ENCODE measurements at regions not wholly inside any gene's neighbourhood (a gene's known extent, or its start where the extent isn't known, plus 50 kb on each side); places are given as distances from the start of the nearest gene placed in this dataset.

- TF ChIP-seq, protein P1, sequence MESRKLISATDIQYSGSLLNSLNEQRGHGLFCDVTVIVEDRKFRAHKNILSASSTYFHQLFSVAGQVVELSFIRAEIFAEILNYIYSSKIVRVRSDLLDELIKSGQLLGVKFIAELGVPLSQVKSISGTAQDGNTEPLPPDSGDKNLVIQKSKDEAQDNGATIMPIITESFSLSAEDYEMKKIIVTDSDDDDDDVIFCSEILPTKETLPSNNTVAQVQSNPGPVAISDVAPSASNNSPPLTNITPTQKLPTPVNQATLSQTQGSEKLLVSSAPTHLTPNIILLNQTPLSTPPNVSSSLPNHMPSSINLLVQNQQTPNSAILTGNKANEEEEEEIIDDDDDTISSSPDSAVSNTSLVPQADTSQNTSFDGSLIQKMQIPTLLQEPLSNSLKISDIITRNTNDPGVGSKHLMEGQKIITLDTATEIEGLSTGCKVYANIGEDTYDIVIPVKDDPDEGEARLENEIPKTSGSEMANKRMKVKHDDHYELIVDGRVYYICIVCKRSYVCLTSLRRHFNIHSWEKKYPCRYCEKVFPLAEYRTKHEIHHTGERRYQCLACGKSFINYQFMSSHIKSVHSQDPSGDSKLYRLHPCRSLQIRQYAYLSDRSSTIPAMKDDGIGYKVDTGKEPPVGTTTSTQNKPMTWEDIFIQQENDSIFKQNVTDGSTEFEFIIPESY (IDR thresholded peaks at IDR 0.05; ENCODE audit: borderline replicate concordance, low read depth) = no peak
- TF ChIP-seq GABPA (IDR thresholded peaks at IDR 0.05; ENCODE audit: low read depth) (no peak), TEAD4 (IDR thresholded peaks at IDR 0.05; ENCODE audit: borderline replicate concordance, insufficient read depth) (peak; percentile 82), RXRA (IDR thresholded peaks at IDR 0.05; ENCODE audit: borderline replicate concordance, low read depth) (no peak; the same call in 1 of the 2 replicates), MEF2A (IDR thresholded peaks at IDR 0.05; ENCODE audit: borderline replicate concordance, low read depth) (no peak), PBX3 (IDR thresholded peaks at IDR 0.05) (peak; percentile 59), POLR2AphosphoS5 (IDR thresholded peaks at IDR 0.05; ENCODE audit: low read depth, low read length) (no peak), JUND (IDR thresholded peaks at IDR 0.05) (peak; percentile 75), EP300 (IDR thresholded peaks at IDR 0.05; ENCODE audit: borderline replicate concordance in 1 of 2, low read depth in 1 of 2, low read length in 1 of 2) (peak in 1 of 2 experiments; percentile 78; a peak in 1 of 4 replicates), TAF1 (IDR thresholded peaks at IDR 0.05; ENCODE audit: borderline replicate concordance, low read depth, low read length) (no peak), IRF3 (IDR thresholded peaks at IDR 0.05; ENCODE audit: low read depth, low read length) (no peak), TCF12 (IDR thresholded peaks at IDR 0.05) (peak; percentile 62; the same call in 1 of the 2 replicates), EZH2phosphoT487 (IDR thresholded peaks at IDR 0.05; ENCODE audit: borderline replicate concordance, low read depth) (no peak), GATA2 (CRISPR knock-in tag; IDR thresholded peaks at IDR 0.05) (no peak), FOSL2 (IDR thresholded peaks at IDR 0.05; ENCODE audit: borderline replicate concordance, low read depth) (peak; percentile 61), SMC3 (IDR thresholded peaks at IDR 0.05; ENCODE audit: low read depth, low read length) (peak; percentile 22; the same call in 1 of the 2 replicates), RFX5 (IDR thresholded peaks at IDR 0.05; ENCODE audit: low read length) (no peak), SIN3A (IDR thresholded peaks at IDR 0.05; ENCODE audit: borderline replicate concordance, low read depth, low read length) (no peak), RCOR1 (IDR thresholded peaks at IDR 0.05; ENCODE audit: low read length) (no peak)
- TF ChIP-seq, protein P2, sequence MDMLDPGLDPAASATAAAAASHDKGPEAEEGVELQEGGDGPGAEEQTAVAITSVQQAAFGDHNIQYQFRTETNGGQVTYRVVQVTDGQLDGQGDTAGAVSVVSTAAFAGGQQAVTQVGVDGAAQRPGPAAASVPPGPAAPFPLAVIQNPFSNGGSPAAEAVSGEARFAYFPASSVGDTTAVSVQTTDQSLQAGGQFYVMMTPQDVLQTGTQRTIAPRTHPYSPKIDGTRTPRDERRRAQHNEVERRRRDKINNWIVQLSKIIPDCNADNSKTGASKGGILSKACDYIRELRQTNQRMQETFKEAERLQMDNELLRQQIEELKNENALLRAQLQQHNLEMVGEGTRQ (IDR thresholded peaks at IDR 0.05; ENCODE audit: borderline replicate concordance, low read depth, low read length) = no peak
- TF ChIP-seq, protein P3, sequence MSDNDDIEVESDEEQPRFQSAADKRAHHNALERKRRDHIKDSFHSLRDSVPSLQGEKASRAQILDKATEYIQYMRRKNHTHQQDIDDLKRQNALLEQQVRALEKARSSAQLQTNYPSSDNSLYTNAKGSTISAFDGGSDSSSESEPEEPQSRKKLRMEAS (IDR thresholded peaks at IDR 0.05; ENCODE audit: low read depth) = no peak
Observed at GRCh38 chr6:113184291-113184690, 672.9 kb upstream of the MARCKS start (continued).

All from SK-N-SH (cell line).